ENCODE measurements at regions not wholly inside any gene's neighbourhood (a gene's known extent, or its start where the extent isn't known, plus 50 kb on each side); places are given as distances from the start of the nearest gene placed in this dataset.

- ChIA-PET CTCF (no interaction called here), POLR2A (no interaction called here)
- TF ChIP-seq CTCF (IDR thresholded peaks at IDR 0.05; ENCODE audit: control extremely low read depth, extremely low read depth, low read depth, missing control alignments) = no peak
- no peak for DNase-seq (ENCODE audit: extremely low spot score)
Measured at GRCh38 chr2:7241041-7241745, 324.0 kb downstream of the RNF144A start.

- CTCF ChIA-PET = no interaction called here
- POLR2A ChIA-PET = no interaction called here
- TF ChIP-seq CTCF (IDR thresholded peaks at IDR 0.05; ENCODE audit: control extremely low read depth, extremely low read depth, low read depth, missing control alignments) = no peak
- no peak for DNase-seq (ENCODE audit: extremely low spot score)
Measured at GRCh38 chr2:7242189-7242867, 325.1 kb downstream of the RNF144A start.

GRCh38 chr2:7243276-7243675 lies 326.1 kb downstream of the RNF144A start:
- DNase-seq (ENCODE audit: extremely low spot score) = no peak
- ChIA-PET CTCF (no interaction called here), POLR2A (no interaction called here)
- TF ChIP-seq CTCF (IDR thresholded peaks at IDR 0.05; ENCODE audit: control extremely low read depth, extremely low read depth, low read depth, missing control alignments) = no peak

- ChIA-PET POLR2A (no interaction called here), CTCF (no interaction called here)
- no peak for TF ChIP-seq CTCF (IDR thresholded peaks at IDR 0.05; ENCODE audit: control extremely low read depth, extremely low read depth, low read depth, missing control alignments)
- DNase-seq (ENCODE audit: extremely low spot score) = no peak
Measured at GRCh38 chr2:7256377-7256776, 339.2 kb downstream of the RNF144A start.

- ChIA-PET CTCF (no interaction called here), POLR2A (no interaction called here)
- no peak for TF ChIP-seq CTCF (IDR thresholded peaks at IDR 0.05; ENCODE audit: control extremely low read depth, extremely low read depth, low read depth, missing control alignments)
- DNase-seq (ENCODE audit: extremely low spot score) = no peak
Measured at GRCh38 chr2:7262727-7263126, 345.5 kb downstream of the RNF144A start.

- POLR2A ChIA-PET = no interaction called here
Measured at GRCh38 chr2:7264791-7265190, 347.6 kb downstream of the RNF144A start.

More at GRCh38 chr2:7264791-7265190, 347.6 kb downstream of the RNF144A start:
- CTCF ChIA-PET = no interaction called here
- TF ChIP-seq CTCF (IDR thresholded peaks at IDR 0.05; ENCODE audit: control extremely low read depth, extremely low read depth, low read depth, missing control alignments) = no peak
- DNase-seq (ENCODE audit: extremely low spot score) = no peak
